Fibroblast of mammary gland (primary cell): ENCODE measurements at regions not wholly inside any gene's neighbourhood (a gene's known extent, or its start where the extent isn't known, plus 50 kb on each side); places are given as distances from the start of the nearest gene placed in this dataset.

ENCODE experiments used
- DNase-seq: peaks from one replicate; pipeline ENCODE4 v3.0.0-alpha.2; 2010; ENCODE audit warnings: low read depth
- H3K4me3 ChIP-seq: 2 replicates; pipeline ENCODE4 v1.5.1; 2011; ENCODE audit warnings: low read depth, mild to moderate bottlenecking, low read length, moderate library complexity; ENCODE audit not compliant: control insufficient read depth
- TF ChIP-seq, protein P1 (sequence below): conservative IDR thresholded peaks from 2 replicates; pipeline ENCODE4 v1.5.1; 2011; ENCODE audit warnings: low read depth, low read length, inconsistent platforms; ENCODE audit not compliant: control insufficient read depth, insufficient read depth

DNA sequence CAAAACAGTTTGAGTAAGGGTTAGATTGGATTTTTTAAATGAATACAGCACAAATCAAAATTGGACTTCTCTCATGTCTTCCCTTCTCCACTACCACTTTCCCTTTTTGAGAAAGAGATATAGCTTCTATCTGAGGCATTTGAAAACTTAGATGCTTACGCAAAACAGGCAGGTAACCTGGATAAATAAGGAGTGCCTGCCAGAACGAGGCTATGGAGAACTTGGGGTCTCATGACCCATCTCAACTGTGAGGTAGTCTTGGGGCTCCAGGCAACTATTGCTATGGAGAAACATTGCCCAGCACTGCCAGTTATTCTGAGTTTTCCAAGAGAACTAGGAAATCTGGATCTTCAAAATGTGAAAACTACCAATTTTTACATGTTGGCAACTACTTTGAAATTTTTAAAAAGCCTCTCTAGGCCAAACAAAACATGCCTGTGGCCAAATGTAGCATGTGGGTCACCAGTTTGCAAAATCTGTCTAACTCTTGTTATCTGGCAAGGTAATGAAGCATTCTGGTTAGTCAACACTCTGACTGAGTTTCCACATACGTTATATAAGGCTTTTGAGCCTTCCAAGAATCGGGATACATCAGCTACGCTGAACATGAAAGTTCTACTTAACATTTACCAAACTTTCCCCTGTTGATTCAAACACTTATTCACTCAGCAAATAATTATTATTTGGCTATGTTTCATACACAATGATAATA is 752.7 kb downstream of the KCNA4 start:
- H3K4me3 ChIP-seq: no peak overlapping the region
- DNase-seq: no peak
- TF ChIP-seq, protein P1, sequence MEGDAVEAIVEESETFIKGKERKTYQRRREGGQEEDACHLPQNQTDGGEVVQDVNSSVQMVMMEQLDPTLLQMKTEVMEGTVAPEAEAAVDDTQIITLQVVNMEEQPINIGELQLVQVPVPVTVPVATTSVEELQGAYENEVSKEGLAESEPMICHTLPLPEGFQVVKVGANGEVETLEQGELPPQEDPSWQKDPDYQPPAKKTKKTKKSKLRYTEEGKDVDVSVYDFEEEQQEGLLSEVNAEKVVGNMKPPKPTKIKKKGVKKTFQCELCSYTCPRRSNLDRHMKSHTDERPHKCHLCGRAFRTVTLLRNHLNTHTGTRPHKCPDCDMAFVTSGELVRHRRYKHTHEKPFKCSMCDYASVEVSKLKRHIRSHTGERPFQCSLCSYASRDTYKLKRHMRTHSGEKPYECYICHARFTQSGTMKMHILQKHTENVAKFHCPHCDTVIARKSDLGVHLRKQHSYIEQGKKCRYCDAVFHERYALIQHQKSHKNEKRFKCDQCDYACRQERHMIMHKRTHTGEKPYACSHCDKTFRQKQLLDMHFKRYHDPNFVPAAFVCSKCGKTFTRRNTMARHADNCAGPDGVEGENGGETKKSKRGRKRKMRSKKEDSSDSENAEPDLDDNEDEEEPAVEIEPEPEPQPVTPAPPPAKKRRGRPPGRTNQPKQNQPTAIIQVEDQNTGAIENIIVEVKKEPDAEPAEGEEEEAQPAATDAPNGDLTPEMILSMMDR: no peak

DNA sequence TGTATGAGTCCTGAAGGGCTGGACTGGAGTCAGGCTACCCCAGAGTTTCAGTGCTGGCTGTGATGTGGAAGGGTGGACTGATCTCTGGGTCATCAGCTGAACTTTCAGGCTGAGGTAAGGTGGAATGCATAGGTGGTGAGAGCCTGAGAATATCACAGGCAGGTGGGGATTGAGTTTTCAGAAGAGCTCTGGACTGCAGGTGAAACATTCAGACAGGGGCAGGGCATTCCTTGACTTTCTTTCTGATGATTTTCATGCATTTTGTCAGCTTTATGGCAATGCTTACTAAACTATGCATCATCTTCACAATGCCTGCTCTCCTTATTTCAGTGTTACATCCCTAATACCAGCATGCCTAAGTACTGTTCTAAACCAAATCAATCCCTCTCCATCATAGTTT is 755.0 kb downstream of the KCNA4 start:
- H3K4me3 ChIP-seq: no peak overlapping the region
- DNase-seq: no peak
- TF ChIP-seq, protein P1: no peak

DNA sequence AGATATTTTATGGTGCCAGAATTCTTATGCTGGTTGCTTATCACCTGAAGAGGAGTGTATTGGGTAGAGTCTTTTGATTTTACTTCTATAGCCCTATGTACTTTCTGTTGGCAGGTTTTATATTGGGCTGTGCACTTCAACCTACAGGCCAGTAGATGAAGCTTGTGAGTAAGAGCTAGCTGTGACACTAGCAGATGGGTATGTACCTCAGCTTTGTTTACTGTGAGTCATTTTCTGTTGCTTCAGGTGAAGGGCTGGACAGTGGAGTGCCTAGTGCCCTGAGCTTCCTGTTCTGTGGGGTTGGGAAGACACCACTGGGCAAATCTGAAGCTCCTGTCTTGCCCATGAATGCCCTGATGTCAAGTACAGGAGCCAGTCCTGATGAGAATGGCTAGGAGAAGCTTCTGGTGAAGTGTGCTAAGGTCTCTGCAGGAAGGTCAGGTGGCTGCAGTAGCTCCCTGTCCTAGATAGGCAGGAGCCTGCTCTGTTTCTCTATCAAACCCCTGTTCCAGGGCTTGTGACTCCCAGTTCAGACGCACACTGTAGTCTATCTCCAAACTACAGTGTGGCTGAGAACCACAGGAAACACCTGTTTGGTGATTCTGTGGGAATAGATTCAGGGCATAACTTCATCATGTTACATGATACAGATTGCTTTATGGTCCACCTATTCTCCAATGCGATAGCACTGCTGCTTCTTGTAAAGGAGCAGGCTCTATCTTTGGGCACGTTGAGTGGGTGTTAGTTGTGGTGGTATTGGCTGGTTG is 755.7 kb downstream of the KCNA4 start:
- H3K4me3 ChIP-seq: no peak overlapping the region
- TF ChIP-seq, protein P1: no peak
- DNase-seq: peak; percentile 19

DNA sequence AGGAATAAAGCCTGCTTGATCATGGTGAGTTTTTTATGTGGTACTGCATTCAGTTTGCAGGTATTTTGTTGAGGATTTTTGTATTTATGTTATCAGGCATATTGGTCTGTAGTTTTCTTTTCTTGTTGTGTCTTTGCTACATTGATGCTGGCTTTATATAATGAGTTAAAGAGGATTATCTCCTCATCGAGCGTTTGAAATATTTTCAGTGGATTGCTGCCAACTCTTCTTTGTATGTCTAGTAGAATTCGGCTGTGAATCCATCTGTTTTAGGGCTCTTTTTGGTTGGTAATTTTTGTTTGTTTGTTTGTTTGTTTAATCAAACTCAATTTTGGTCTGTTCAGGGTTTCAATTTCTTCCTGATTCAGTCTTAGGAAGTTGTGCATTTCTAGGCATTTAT is 758.4 kb downstream of the KCNA4 start:
- DNase-seq: no peak
- TF ChIP-seq, protein P1: no peak
- H3K4me3 ChIP-seq: no peak overlapping the region

DNA sequence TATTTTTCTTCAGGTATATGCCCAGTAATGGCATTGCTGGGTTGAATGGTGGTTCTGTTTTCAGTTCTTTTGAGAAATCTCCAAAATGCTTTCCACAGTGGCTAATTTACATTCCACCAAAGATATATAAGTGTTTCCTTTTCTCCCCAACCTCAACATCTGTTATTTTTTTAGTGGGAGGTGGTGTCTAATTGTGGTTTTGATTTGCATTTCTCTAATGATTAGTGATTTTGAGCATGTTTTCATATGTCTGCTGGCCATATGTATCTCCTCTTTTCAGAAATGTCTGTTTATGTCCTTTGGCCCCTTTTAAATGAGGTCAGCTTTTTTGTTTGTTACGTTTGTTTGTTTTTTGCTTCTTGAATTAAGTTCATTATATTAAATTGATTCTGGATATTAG is 760.2 kb downstream of the KCNA4 start:
- TF ChIP-seq, protein P1: no peak
- H3K4me3 ChIP-seq: no peak overlapping the region
- DNase-seq: no peak

DNA sequence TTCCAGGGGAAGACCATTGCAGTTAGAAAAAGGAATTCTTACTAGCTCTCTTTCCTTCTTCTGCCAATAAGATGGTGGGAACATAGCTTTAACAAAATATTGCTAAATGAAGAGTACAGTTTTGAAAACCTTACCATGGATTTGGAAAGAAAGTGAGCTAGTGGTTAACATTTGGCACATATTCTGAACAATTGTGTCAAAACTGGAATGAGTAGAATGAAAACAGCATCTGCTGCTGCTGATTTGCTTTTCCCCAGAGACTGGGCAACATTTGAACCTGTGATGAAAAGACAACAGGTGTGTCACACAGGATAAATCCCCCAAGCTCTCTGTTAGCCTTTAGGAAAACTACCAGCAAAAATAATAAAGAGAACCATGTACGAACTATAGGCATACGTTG is 761.4 kb downstream of the KCNA4 start:
- DNase-seq: no peak
- no peak overlapping the region for H3K4me3 ChIP-seq
- TF ChIP-seq, protein P1: no peak

DNA sequence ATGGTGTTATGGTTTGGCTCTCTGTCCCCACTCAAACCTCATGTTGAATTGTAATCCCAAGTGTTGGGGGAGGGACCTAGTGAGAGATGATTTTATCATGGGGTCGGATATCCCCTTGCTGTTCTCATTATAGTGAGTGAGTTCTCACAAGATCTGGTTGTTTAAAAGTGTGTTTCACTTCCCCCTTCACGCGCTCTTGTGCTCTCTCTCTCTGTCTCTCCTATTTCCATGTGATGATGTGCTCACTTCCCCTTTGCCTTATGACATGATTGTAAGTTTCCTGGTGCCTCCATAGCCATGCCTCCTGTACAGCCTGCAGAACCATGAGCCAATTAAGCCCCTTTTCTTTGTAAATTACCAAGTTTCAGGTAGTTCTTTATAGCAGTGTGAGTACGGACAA is 765.1 kb downstream of the KCNA4 start:
- no peak overlapping the region for H3K4me3 ChIP-seq
- DNase-seq: no peak
- TF ChIP-seq, protein P1: no peak
